Inferior parietal cortex (tissue), 1 donor: ENCODE measurements at regions not wholly inside any gene's neighbourhood (a gene's known extent, or its start where the extent isn't known, plus 50 kb on each side); places are given as distances from the start of the nearest gene placed in this dataset.
"Not testable (repeated sequence)": the region's sequence is repeated elsewhere in the genome, so short reads cannot be mapped to it uniquely, and the experiment has no call there.

Source experiments
- DNase-seq: peaks from one replicate; pipeline ENCODE4 v3.0.0-alpha.2; 2016; ENCODE audit errors: extremely low spot score

DNA sequence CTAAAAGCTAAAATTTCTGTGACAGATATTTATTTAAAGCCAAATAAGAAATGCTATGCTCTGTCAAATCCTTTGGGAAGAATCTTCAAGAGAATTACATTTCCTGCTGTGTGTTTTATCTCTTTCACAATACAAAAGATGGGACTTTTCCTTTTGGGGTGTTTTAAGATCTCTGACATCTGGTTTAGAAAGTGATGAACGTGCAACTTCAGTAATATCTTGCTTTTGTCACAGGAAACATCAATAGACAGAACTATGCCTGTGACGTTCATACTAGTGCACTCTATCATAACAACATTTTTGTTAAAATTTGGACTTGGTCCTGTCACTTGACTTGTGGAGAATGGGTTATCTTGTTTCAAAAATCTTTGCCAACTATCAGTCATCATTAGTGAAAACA is 195.7 kb upstream of the KCNMB2 start:
- no peak for DNase-seq

DNA sequence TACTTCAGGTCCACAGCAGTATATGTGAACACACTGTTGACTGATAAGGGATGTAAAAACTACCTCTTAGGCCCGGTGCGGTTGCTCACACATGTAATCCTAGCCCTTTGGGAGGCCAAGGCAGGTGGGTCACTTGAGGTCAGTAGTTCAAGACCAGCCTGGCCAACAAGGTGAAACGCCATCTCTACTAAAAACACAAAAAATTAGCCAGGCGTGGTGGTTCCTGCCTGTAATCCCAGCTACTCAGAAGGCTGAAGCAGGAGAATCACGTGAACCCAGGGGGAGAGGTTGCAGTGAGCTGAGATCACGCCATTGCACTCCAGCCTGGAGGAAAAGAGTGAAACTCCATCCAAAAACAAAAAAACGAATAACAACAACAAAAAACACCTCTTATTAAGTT is 194.6 kb upstream of the KCNMB2 start:
- DNase-seq = no peak

DNA sequence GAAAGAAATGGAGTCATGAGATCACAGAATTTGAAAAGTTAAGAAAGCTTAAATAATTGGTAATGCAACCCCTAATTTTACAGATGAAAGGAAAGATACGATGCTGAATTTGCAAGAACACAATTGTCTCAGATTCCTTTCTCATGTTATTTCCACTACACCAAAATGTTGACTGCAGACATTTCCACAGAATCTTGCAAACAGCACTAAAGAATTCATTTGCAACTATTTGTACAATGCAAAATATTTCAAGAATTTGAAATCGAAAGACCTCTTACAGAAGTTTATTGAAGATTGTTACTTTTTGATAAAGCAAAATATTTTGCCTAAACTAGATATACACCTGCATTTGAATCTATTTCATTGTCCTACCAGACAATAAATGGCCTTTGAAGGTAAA is 194.1 kb upstream of the KCNMB2 start:
- DNase-seq = no peak

DNA sequence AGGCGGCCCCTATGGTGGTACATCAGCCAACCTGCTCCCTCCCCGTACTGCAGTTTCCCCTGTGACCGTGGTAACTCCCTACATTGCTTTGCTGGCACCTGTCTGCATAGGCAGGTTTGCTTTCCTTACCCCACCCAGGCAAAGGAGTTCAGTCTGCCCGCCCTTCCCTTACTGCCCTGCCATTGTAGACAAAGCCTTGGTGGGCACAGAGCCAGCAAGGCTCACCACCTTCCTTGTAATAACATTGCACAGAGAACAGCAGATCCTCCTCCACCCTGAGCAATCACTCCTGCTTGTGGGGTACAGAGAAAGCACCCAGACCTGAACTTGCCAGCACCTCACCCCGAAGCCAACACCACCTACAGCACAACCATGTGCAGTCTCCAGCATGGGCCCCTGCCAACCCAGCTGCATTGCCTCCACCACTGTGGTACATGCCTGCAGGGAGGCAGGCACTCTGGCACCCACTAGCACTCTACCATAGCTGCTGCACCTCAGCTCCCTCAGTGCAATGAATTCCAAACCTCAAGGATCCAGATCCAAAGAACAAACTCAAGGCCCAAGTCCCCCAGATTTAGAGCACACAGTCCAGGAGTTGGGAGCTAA is 192.7 kb upstream of the KCNMB2 start:
- DNase-seq = no peak

DNA sequence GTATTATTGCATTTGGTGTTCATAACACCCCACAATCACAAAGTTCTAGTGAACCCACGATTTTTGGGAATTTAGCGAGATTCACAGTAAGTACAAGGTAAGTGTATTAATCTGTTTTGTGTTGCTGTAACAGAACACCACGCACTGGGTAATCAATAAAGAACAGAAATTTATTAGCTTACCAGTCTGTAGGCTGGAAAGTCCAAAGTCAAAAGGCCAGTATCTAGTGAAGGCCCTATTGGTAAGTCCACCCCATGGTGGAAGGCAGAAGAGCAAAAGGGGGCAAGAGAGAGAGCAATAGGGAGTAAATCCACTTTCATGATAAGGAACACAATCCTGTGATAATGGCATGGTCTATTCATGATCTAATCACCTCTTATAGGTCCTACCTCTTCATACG is 190.3 kb upstream of the KCNMB2 start:
- DNase-seq = no peak

DNA sequence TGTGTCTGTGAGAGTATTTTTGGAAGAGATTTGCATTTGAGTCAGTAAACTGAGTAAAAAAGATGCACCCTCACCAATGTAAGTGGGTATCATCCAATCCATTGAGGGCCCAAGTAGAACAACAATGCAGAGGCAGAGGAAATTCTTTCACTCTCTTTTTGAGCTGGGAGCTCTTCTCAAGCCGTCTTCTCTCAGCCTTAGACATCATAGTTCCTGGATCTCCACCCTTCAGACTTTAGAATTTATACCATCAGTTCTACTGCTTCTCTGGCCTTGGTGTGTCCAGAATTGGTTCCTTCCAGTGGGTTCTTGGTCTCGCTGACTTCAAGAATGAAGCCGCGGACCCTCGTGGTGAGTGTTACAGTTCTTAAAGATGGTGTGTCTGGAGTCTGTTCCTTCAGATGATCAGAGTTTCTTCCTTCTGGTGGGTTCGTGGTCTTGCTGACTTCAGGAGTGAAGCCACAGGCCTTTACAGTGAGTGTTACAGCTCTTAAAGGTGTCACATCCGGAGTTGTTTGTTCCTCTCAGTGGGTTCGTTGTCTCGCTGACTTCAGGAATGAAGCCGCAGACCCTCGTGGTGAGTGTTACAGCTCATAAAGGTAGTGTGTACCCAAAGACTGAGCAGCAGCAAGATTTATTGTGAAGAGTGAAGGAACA is 187.5 kb upstream of the KCNMB2 start:
- DNase-seq = not testable (repeated sequence)

DNA sequence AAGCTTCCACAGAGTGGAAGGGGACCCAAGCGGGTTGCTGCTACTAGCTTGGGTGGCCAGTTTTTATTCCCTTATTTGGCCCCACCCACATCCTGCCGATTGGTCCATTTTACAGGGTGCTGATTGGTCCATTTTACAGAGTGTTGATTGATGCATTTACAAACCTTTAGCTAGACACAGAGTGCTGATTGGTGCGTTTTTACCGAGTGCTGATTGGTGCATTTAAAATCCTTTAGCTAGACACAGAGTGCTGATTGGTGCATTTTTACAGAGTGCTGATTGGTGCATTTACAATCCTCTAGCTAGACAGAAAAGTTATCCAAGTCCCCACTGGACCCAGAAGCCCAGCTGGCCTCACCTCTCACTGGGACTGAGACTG is 187.0 kb upstream of the KCNMB2 start:
- not testable (repeated sequence) for DNase-seq

DNA sequence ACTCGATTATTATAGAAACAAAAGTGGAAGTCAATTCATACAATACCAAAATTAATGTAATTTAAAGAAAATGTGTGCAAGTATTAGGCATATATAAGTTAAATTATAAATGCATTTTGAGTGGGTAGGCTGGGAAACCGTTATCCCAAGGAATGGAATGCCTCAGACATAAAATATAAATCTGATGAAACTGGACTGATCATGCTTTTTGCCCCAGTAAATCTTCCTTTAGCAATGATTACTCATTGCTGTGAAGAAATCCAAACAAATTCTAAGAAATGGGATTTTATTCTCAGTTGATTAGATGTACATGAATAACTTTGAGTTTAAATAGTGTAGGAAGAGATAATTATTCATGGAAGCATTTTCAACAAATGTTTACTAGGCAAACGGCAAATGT is 185.5 kb upstream of the KCNMB2 start:
- DNase-seq = no peak

DNA sequence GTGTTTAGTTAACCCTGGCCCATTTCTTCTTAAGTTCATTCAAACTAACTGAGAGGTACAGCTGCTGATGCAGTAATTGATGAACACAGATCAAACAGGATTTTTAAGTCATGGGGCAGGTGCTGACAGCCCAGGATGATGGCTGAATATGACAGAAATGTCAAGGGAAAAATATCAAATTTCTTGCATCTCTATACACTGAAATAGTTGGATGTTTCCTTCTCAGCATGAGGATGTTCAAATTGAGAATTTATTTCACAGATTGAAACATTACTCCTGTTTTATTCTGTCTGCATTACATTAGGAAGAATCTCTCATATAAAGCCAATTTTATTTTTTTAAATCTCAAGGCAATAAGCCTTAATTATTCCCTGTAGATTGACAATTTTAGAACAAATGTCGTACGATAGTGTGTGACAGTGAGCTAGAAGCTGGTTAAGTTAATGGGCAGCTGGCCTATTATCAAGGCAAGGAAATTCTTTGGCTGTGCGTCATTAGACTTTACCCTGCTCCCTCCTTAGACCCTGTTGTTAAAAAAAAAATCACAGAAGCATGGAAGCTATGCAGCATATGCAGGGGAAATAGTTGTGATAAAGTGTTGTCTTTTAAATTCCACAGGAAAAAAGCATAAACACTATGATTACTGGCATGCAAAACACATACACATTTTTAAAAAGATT is 183.8 kb upstream of the KCNMB2 start:
- no peak for DNase-seq

DNA sequence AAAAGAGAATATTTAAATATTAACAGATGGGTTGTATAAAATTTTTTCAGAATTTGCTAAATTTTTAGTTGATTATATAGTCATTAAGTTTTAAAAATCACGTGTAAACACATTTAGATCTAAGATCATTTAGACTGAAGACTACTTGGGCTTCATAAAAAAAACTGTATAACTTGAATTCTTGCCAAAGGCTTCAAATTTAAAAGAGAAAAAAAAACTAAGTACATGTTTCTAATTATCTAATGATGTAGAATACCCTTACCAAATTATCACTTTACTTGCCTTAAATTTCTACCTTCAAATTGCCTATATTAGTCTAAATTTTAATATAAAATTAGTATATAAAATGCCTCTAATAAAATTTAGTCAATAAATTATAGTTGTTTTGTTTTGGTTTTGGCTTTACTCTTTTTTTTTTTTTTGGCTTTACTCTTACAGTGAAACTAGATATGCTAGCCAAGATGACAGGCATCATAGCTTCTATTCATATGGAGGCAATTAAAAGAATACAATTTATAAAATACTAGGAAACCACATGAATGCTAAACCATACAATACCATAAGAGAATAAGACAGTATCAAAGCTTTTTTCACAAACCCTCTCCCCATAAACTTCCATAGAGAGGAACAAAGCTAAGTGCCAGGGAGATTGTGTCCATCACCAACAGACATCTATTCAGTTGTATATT is 183.1 kb upstream of the KCNMB2 start:
- no peak for DNase-seq

DNA sequence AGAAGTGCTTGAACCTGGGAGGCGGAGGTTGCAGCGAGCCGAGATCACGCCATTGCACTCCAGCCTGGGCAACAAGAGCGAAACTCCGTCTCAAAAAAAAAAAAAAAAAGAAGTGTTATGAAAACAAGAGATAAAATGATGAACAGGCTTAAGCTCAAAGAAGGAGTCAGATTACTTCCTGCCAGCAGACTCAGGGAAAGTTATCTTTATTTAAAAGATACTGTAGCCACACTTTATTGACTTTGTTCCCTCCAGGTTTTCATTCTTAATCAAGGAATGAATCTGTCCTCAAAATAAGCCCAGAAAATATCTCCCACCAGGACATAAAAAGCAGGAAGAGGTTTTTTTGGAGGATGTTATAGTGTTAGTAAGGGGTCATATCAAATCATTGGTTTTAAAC is 176.5 kb upstream of the KCNMB2 start:
- no peak for DNase-seq

DNA sequence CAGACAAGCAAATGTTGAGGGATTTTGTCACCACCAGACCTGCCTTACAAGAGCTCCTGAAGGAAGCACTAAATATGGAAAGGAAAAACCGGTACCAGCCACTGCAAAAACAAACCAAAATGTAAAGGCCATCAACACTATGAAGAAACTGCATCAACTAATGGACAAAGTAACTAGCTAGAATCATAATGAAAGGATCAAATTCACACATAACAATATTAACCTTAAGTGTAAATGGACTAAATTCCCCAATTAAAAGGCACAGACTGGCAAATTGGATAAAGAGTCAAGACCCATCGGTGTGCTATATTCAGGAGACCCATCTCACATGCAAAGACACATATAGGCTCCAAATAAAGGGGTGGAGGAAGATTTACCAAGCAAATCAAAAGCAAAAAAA is 173.2 kb upstream of the KCNMB2 start:
- DNase-seq = not testable (repeated sequence)

DNA sequence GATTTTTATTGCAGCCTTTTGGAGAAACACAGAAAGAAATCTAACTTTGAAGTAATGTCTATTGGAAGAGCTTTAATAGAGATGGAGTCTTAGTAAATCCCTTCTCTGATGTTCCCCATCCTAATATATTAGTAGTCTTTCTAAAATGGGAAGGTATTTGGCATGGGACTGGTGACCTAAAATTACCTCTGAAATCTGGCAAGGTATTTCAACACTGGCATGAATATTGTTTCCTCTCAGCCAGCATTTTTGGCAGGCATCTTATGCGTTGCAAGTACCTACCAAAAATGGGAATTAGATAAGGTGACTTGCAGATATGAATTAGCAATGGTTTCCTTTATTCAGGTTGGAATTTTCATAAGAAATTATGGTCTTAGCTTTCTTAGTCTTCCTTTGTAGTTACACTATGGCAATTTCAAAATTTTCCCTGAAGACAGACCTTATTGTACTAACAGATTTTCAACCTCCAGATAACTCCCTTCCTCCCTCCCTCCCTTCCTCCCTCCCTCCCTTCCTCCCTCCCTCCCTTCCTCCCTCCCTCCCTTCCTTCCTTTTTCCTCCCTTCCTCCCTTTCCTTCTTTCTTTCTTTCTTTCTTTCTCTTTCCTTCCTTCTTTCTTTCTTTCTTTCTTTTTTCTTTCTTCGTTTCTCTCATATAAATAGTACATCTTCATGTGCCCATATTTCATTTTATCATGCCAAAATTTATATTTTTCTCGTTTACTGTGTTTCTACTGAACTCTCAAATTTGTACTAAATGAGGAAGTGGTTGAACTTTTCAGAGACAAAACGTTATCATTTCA is 168.2 kb upstream of the KCNMB2 start:
- no peak for DNase-seq

DNA sequence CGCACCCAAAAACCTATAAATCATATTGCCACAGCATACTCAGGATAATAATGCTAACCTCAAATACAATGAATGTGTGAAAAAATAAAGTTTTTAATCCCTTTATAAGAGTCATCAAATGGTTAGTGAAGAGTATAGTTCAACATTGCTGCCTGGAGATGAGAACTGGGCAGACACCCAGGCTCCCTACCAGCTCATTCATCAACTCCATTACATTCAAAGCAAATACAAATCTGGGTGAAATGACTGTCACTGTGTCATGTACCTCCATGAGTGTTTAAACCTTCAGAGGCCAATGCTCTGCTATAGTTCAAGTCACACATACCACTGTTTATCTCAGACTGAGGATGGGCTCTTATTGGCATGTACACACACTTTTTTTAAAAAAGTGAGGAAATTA is 167.2 kb upstream of the KCNMB2 start:
- no peak for DNase-seq

DNA sequence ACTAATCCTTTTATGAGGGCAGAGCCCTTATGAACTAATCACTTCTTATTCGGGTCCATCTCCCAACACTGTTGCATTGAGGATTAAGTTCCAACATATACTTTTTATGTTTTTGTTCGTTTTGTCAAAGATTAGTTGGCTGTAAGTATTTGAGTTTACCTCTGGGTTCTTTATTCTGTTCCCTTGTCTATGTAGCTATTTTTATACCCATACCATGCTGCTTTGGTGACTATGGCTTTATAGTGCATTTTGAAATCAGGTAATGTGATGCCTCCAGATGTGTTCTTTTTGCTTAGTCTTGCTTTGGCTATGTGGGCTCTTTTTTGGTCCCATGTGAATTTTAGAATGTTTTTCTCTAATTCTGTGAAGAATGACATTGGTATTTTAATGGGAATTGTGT is 166.4 kb upstream of the KCNMB2 start:
- DNase-seq = no peak

DNA sequence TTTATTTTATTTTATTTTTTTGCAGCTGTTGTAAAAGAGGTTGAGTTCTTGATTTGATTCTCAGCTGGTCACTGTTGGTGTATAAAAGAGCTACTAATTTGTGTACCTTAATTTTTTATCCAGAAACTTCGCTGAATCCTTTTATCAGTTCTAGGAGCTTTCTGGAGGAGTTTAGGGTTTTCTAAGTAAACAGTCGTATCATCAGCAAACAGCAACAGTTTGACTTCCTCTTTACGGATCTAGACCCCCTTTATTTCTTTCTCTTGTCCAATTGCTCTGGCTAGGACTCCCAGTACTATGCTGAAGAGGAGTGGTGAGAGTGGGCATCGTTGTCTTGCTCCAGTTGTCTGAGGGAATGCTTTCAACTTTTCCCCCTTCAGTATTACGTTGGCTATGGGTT is 165.8 kb upstream of the KCNMB2 start:
- DNase-seq = no peak

DNA sequence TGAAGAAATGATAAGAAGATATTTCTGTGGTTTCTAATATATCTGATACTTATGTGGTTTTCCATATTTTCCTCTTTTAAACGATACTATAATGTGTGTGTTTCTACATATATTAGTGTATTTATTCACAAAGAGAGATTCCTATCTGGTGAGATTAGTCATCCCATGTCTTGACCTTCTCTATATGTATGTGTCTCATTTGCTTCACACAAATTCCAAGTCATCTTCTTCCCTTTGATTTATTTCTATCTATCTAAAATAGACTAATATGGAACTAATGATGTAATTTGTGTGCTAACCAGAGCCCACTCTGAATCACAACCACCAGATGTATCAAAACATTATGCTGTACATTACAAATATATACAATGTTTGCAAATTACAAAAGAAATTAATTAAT is 154.7 kb upstream of the KCNMB2 start:
- DNase-seq = no peak

DNA sequence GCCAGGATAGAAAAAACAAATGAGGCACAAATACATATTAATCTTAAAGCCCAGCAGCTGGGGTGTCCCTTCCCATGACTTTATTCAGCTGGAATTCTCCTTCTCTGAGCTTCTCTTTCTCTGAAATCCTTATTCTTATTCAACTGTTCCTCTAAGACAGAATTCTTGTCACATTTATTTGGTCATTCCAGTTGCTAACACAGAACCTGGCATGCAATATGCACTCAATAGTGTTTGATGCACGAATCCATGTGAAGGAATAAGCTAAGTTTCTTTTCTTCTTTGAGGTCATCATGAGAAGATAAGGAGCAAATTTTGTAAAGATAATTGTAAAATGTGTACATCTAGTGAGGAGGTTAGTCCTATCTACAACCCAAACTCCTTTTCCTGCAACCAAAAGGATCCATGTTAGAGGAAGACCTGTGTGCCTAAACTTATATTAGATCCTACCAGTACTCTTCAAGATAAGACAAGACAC is 154.2 kb upstream of the KCNMB2 start:
- no peak for DNase-seq

DNA sequence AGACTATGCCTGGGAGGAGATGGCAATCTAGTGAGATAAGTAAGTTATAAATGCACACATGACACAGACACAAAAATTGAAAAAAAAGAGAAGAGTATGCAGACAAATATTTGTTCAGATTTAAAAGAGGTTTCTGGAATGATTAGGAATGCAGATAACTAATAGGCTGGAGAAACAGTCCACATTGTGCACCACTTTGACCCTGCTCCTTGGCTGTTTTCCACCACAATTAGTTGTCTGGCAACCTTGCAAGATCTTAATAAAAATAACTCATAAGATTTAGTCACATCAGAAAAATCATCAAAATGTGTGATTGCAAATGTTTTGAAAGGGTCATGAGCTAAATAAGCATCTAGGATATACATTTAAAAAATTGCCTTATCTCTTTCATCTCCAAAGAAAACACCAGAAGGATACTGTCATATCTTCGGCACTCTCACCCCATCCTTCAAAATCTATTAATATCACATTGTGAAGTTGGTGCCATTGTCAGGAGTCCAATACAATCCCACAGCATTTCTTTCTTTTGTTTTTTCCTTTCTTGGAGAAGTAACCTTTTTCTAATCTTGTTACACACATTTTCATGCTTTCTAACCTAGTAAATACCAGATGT is 153.7 kb upstream of the KCNMB2 start:
- no peak for DNase-seq

DNA sequence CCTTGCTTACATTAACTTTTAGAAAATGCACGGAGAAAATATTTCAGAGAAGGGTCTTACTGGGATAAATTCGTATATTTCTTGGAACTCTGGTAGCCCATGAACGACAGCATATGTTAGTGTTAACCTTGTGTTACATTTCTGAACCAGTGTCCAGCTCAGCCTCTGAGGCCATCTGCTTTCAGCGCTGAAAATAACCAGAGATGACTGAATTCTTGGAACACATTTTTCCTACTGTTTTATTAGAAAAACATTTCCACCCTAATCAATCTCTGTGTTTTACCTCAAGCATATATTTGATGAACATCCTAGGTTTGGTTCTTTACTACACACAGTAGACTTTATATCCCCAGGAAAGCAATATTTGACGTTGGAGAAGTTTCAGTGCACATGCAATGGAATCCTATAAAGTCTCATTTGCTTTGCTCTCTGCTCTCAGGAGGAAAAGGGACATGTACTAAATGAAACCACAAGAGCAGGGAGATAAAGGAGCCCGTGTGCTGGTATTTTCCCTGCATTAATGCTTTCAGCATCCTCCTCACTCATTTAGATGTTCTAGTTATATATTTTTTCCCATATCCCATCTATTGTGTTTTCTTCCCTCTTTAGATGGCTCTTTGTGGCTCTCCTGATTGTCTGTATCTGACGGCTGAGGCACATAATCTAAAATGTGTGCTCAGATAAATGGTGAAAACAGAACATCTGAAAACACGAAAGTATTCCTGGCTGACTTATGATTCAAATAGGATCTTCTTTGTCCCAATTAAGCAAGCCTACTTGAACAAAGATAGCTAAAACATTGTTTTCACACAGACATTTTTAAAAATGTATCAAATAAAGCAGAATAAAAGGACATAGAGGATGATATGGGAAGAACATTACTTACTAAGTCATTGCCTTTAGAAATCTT is 151.7 kb upstream of the KCNMB2 start:
- peak; percentile 52 for DNase-seq
